ENCODE measurements at regions not wholly inside any gene's neighbourhood (a gene's known extent, or its start where the extent isn't known, plus 50 kb on each side); places are given as distances from the start of the nearest gene placed in this dataset.

GRCh38 chr3:8113626-8114025, 388.0 kb upstream of the LMCD1 start:
- BruUV-seq (replicated peaks): no TSS peak
- Histone ChIP-seq H3K36me3 (ENCODE audit: control insufficient read depth in 2 of 2, insufficient read depth in 2 of 2, low read length in 1 of 2) (no peaks in the 10 kb centered on the region), H4K20me1 (ENCODE audit: control insufficient read depth, insufficient read depth) (no peaks in the 10 kb centered on the region), H3K4me2 (ENCODE audit: control insufficient read depth, insufficient read depth) (no peak overlapping the region), H3K9ac (ENCODE audit: control insufficient read depth, insufficient read depth, low read length) (no peak overlapping the region), H3K27ac (ENCODE audit: control insufficient read depth, insufficient read depth) (no peak overlapping the region), H3K79me2 (ENCODE audit: control insufficient read depth, insufficient read depth, low read length) (no peaks in the 10 kb centered on the region), H3K9me3 (replicated peaks; ENCODE audit: control insufficient read depth, insufficient read depth, low read length) (no peaks in the 10 kb centered on the region), H3K27me3 (replicated peaks in 1 of 2; ENCODE audit: control insufficient read depth in 2 of 2, insufficient read depth in 2 of 2, low read length in 1 of 2) (no peaks in the 10 kb centered on the region), H3K4me3 (no peak overlapping the region), H2AFZ (ENCODE audit: control insufficient read depth, low read depth, low read length) (no peak overlapping the region), H3K4me1 (ENCODE audit: control insufficient read depth, insufficient read depth, low read length) (no peaks in the 10 kb centered on the region)
- FAIRE-seq (no peak), DNase-seq (ENCODE audit: low read depth, low spot score) (no peak), ATAC-seq (no peak)
- ChIA-PET SMC1A (ENCODE audit: uncharacterized antibody, unreplicated experiment) (interaction anchor here (0.9 kb wide), 1 partner anchor 604 kb away, joined by 3 read pairs; no protein-coding TSS in a partner anchor), RAD21 (ENCODE audit: unreplicated experiment) (no interaction called here), CTCF (no interaction called here), POLR2A (no interaction called here)
- WGBS (ENCODE audit: insufficient coverage, insufficient replicate concordance, low lambda C conversion rate, missing lambda C conversion rate): 40% methylated on average over 6 of the region's 6 CpGs
- intact Hi-C loops (cut with micrococcal nuclease; ENCODE audit: unreplicated experiment): loop anchor here (5.0 kb wide), 2 partner anchors 826 to 1316 kb away; no protein-coding TSS in a partner anchor
- no peak for TF ChIP-seq ZNF622 (IDR thresholded peaks at IDR 0.05)
- TF ChIP-seq POLR2A (IDR thresholded peaks at IDR 0.05; ENCODE audit: low read depth, low read length): no peak
- no peak for TF ChIP-seq CEBPB (IDR thresholded peaks at IDR 0.05; ENCODE audit: borderline replicate concordance in 1 of 2, low read depth in 2 of 2, low read length in 2 of 2)
- no peak for TF ChIP-seq TAF1 (IDR thresholded peaks at IDR 0.05; ENCODE audit: borderline replicate concordance, low read depth, low read length)
- no peak for TF ChIP-seq FOS (IDR thresholded peaks at IDR 0.05; ENCODE audit: borderline replicate concordance, extremely low read depth, insufficient read length)
- no peak for TF ChIP-seq DPF2 (IDR thresholded peaks at IDR 0.05)
- no peak for TF ChIP-seq USF2 (IDR thresholded peaks at IDR 0.05; ENCODE audit: borderline replicate concordance, low read depth, low read length)
- no peak for TF ChIP-seq MTA2 (IDR thresholded peaks at IDR 0.05; ENCODE audit: low read depth)
- TF ChIP-seq CHD1 (IDR thresholded peaks at IDR 0.05; ENCODE audit: low read depth, low read length): no peak
- no peak for TF ChIP-seq TBL1XR1 (IDR thresholded peaks at IDR 0.05; ENCODE audit: low read depth, low read length)
- TF ChIP-seq MYC (IDR thresholded peaks at IDR 0.05; ENCODE audit: insufficient read depth, insufficient read length, insufficient replicate concordance, low read length, severe bottlenecking): no peak
- no peak for TF ChIP-seq CBX3 (IDR thresholded peaks at IDR 0.05; ENCODE audit: borderline replicate concordance, low read depth)
- in situ Hi-C loops (cut with MboI): no loop called here
